ENCODE measurements at regions not wholly inside any gene's neighbourhood (a gene's known extent, or its start where the extent isn't known, plus 50 kb on each side); places are given as distances from the start of the nearest gene placed in this dataset.

DNA sequence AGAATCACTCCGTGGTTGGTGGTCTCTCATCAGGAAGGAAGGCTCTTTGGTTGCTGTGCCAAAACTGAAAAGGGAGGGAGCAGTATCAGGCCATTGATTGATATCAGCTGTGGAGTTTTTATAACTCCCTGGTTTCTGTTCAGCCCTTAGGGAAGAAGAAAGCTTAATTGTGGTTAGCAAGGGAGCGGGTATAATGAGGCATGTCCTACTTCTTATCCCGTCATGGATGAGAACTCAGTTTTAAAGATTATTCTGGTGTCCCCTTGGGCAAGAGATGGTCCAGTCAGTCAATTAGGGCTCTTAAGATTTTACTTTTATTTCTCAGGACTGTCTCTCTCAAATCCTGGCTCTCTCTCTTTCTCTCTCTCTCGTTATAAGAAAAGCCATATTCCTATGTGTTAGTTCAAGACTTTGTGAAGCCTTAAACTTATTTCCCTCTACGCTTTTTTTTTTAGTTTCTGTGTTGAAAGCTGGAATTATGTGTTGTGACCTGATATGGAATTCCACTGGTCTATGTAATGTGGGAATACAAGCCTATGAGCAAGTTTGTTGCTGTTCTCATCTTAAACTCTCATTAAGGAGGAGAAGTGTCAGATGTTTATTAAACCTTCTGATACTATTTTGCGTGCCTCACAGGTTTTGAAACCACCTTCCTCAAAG lies 514.0 kb upstream of the CDH2 start:
- no peak for DNase-seq
- Histone ChIP-seq H3K14ac (ENCODE audit: insufficient read depth, low read length) (no peak overlapping the region), H3K27ac (ENCODE audit: insufficient read length, low read depth, low read length) (no peak overlapping the region), H3K4me2 (ENCODE audit: insufficient read depth, insufficient read length, low read length) (no peak overlapping the region), H2AK5ac (ENCODE audit: insufficient read length, low read length) (no peak overlapping the region), H3T11ph (ENCODE audit: low read length) (no peak overlapping the region), H3K4me1 (ENCODE audit: insufficient read depth, low read length) (peaks cover 7% of the 10 kb centered on the region), H3K18ac (ENCODE audit: insufficient read length, low read depth, low read length) (no peak overlapping the region), H2BK12ac (ENCODE audit: insufficient read length, low read depth, low read length) (no peak overlapping the region), H3K79me2 (ENCODE audit: insufficient read depth, low read length) (no peaks in the 10 kb centered on the region), H3K56ac (ENCODE audit: insufficient read length, low read depth, low read length) (no peak overlapping the region), H4K8ac (replicated peaks; ENCODE audit: insufficient read length, low read depth, low read length) (no peak overlapping the region), H4K91ac (ENCODE audit: insufficient read length, low read depth, low read length) (no peak overlapping the region), H2BK15ac (ENCODE audit: low read depth, low read length) (no peak overlapping the region), H3K23me2 (ENCODE audit: insufficient read length, low read depth, low read length, poor library complexity, severe bottlenecking) (no peaks in the 10 kb centered on the region), H2BK20ac (ENCODE audit: low read depth, low read length, poor library complexity, severe bottlenecking) (no peak overlapping the region), H3K27me3 (ENCODE audit: insufficient read depth, low read length) (no peaks in the 10 kb centered on the region), H2BK120ac (ENCODE audit: low read depth, low read length, poor library complexity, severe bottlenecking) (no peak overlapping the region), H3K23ac (ENCODE audit: insufficient read length, low read depth, low read length) (no peak overlapping the region), H3K9ac (ENCODE audit: extremely low read depth, insufficient read length, low read length) (no peak overlapping the region), H3K9me3 (ENCODE audit: control insufficient read depth, low read depth, low read length) (no peaks in the 10 kb centered on the region), H3K4ac (ENCODE audit: low read depth, low read length) (no peak overlapping the region), H3K79me1 (ENCODE audit: insufficient read depth, low read depth, low read length, poor library complexity, severe bottlenecking) (no peaks in the 10 kb centered on the region), H2AFZ (ENCODE audit: low read length) (no peak overlapping the region), H4K20me1 (ENCODE audit: control insufficient read depth, insufficient read depth, insufficient read length) (no peaks in the 10 kb centered on the region), H4K5ac (ENCODE audit: insufficient read length, low read depth, low read length) (no peak overlapping the region), H2BK5ac (ENCODE audit: insufficient read length, low read length) (no peak overlapping the region)
- Mint-ChIP-seq H3K27ac (no peak overlapping the region), H3K9me3 (no peaks in the 10 kb centered on the region; a peak in 1 of 5 replicates), H3K4me3 (no peak overlapping the region), H3K36me3 (ENCODE audit: insufficient read depth in 1 of 3, low read depth in 3 of 3) (peaks cover 0 to 4% (median 2%) of the 10 kb centered on the region in 3 experiments; a peak in 2 of 7 replicates), H3K4me1 (peaks cover 24% of the 10 kb centered on the region in 2 experiments), H3K27me3 (ENCODE audit: low read depth) (peaks cover 2% of the 10 kb centered on the region; the same call in 1 of the 2 replicates)
- no CpG with 5 or more reads among the region's 6 CpGs for WGBS (ENCODE audit: extremely low coverage, insufficient read length, low lambda C conversion rate)
- TF ChIP-seq, protein P1, sequence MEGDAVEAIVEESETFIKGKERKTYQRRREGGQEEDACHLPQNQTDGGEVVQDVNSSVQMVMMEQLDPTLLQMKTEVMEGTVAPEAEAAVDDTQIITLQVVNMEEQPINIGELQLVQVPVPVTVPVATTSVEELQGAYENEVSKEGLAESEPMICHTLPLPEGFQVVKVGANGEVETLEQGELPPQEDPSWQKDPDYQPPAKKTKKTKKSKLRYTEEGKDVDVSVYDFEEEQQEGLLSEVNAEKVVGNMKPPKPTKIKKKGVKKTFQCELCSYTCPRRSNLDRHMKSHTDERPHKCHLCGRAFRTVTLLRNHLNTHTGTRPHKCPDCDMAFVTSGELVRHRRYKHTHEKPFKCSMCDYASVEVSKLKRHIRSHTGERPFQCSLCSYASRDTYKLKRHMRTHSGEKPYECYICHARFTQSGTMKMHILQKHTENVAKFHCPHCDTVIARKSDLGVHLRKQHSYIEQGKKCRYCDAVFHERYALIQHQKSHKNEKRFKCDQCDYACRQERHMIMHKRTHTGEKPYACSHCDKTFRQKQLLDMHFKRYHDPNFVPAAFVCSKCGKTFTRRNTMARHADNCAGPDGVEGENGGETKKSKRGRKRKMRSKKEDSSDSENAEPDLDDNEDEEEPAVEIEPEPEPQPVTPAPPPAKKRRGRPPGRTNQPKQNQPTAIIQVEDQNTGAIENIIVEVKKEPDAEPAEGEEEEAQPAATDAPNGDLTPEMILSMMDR (conservative IDR thresholded peaks at IDR 0.05): no peak
